ENCODE measurements at regions not wholly inside any gene's neighbourhood (a gene's known extent, or its start where the extent isn't known, plus 50 kb on each side); places are given as distances from the start of the nearest gene placed in this dataset.

GRCh38 chr3:20403986-20404740, 218.2 kb upstream of the SGO1 start (continued):
- no peak for TF ChIP-seq CTCF (IDR thresholded peaks at IDR 0.05)
- TF ChIP-seq RAD21 (conservative IDR thresholded peaks at IDR 0.05 in 1 of 2, IDR thresholded peaks at IDR 0.05 in 1 of 2): no peak
- TF ChIP-seq CBX8 (IDR thresholded peaks at IDR 0.05): no peak
- no peak for TF ChIP-seq TFCP2L1 (CRISPR knock-in tag; IDR thresholded peaks at IDR 0.05)
- no peak for TF ChIP-seq MAFK (IDR thresholded peaks at IDR 0.05; ENCODE audit: partially characterized antibody)
- no peak for TF ChIP-seq HEYL (CRISPR knock-in tag; IDR thresholded peaks at IDR 0.05)

- no peak for TF ChIP-seq NR3C1 (IDR thresholded peaks at IDR 0.05)
- no peak for TF ChIP-seq POLR2A (IDR thresholded peaks at IDR 0.05; ENCODE audit: low read length)
- TF ChIP-seq CHD2 (IDR thresholded peaks at IDR 0.05; ENCODE audit: low read length, partially characterized antibody): no peak
- TF ChIP-seq TFCP2L1 (CRISPR knock-in tag; IDR thresholded peaks at IDR 0.05): no peak
- TF ChIP-seq REST (IDR thresholded peaks at IDR 0.05): no peak
- no peak for TF ChIP-seq GATA3 (IDR thresholded peaks at IDR 0.05; ENCODE audit: borderline replicate concordance)
- no peak for TF ChIP-seq CBX8 (IDR thresholded peaks at IDR 0.05)
- no peak for TF ChIP-seq NFE2L2 (conservative IDR thresholded peaks at IDR 0.05; ENCODE audit: low read length)
- TF ChIP-seq ATOH8 (CRISPR knock-in tag; IDR thresholded peaks at IDR 0.05; ENCODE audit: low read depth): no peak
- TF ChIP-seq SREBF2 (IDR thresholded peaks at IDR 0.05): no peak
- no peak for TF ChIP-seq KDM5A (IDR thresholded peaks at IDR 0.05)
- TF ChIP-seq PBX3 (IDR thresholded peaks at IDR 0.05): no peak
- TF ChIP-seq RFX5 (IDR thresholded peaks at IDR 0.05): no peak
- no peak for TF ChIP-seq RARB (CRISPR knock-in tag; IDR thresholded peaks at IDR 0.05)
- TF ChIP-seq FOSL2 (IDR thresholded peaks at IDR 0.05): no peak
- no peak for TF ChIP-seq FOSL2 (CRISPR knock-in tag; IDR thresholded peaks at IDR 0.05)
- TF ChIP-seq HOXA7 (CRISPR knock-in tag; IDR thresholded peaks at IDR 0.05): no peak
- Histone ChIP-seq H3K27ac (no peak overlapping the region), H3K9me3 (no peaks in the 10 kb centered on the region), H3K4me3 (no peak overlapping the region), H3K4me1 (no peaks in the 10 kb centered on the region), H3K4me2 (no peak overlapping the region)
- 48% methylated on average over 4 of the region's 4 CpGs for WGBS (ENCODE audit: missing lambda C conversion rate)
- ChIA-PET CTCF (no interaction called here), POLR2A (no interaction called here)
- ATAC-seq (no peak), FAIRE-seq (no peak), DNase-seq (ENCODE audit: low read depth in 1 of 2, low spot score in 1 of 2) (no peak)
Observed at GRCh38 chr3:20401253-20401652, 215.2 kb upstream of the SGO1 start.

All from A549 (cell line).